Hepatocyte (in vitro differentiated cells): ENCODE measurements at regions not wholly inside any gene's neighbourhood (a gene's known extent, or its start where the extent isn't known, plus 50 kb on each side); places are given as distances from the start of the nearest gene placed in this dataset.

Source experiments
- DNase-seq: peaks from one replicate; pipeline ENCODE4 v3.0.0-alpha.2; 2016; ENCODE audit warnings: low spot score
- H2AFZ ChIP-seq: fragments of 200-600 bp; sonication (generic); 2 replicates; pipeline ENCODE4 v1.6.0; 2016; ENCODE audit warnings: antibody characterized with exemption, mild to moderate bottlenecking
- H3K27ac ChIP-seq: fragments of 200-600 bp; sonication (generic); 2 replicates; pipeline ENCODE4 v1.5.1; 2016; ENCODE audit warnings: mild to moderate bottlenecking
- H3K27me3 ChIP-seq: fragments of 200-600 bp; sonication (generic); 2 replicates; pipeline ENCODE4 v1.6.1; 2016
- H3K36me3 ChIP-seq: fragments of 200-600 bp; sonication (generic); replicated peaks from 2 replicates; pipeline ENCODE4 v1.5.1; 2016; ENCODE audit warnings: low read depth; ENCODE audit not compliant: insufficient read depth
- H3K4me1 ChIP-seq: fragments of 200-600 bp; sonication (generic); 2 replicates; pipeline ENCODE4 v1.5.1; 2016; ENCODE audit warnings: mild to moderate bottlenecking, moderate library complexity; ENCODE audit not compliant: insufficient read depth
- H3K4me2 ChIP-seq: fragments of 200-600 bp; sonication (generic); 2 replicates; pipeline ENCODE4 v1.6.0; 2016
- H3K4me3 ChIP-seq: fragments of 200-600 bp; sonication (generic); 2 replicates; pipeline ENCODE4 v1.5.1; 2016; ENCODE audit warnings: mild to moderate bottlenecking
- H3K79me2 ChIP-seq: fragments of 200-600 bp; sonication (generic); 2 replicates; pipeline ENCODE4 v1.6.0; 2017; ENCODE audit warnings: mild to moderate bottlenecking
- H3K9me2 ChIP-seq: fragments of 200-600 bp; sonication (generic); replicated peaks from 2 replicates; pipeline ENCODE4 v1.6.0; 2017; ENCODE audit warnings: mild to moderate bottlenecking; ENCODE audit not compliant: insufficient read depth
- H3K9me3 ChIP-seq: fragments of 200-600 bp; sonication (generic); 2 replicates; pipeline ENCODE4 v1.5.1; 2016; ENCODE audit warnings: low read depth, mild to moderate bottlenecking
- H4K20me1 ChIP-seq: fragments of 200-600 bp; sonication (generic); 2 replicates; pipeline ENCODE4 v1.6.0; 2016; ENCODE audit warnings: mild to moderate bottlenecking; ENCODE audit not compliant: insufficient read depth, poor library complexity, severe bottlenecking
- CTCF ChIP-seq: fragments of 200-600 bp; sonication (generic); IDR thresholded peaks from 2 replicates; pipeline ENCODE4 v1.5.1; 2016; ENCODE audit warnings: antibody characterized with exemption, mild to moderate bottlenecking; ENCODE audit not compliant: poor library complexity
- EZH2 ChIP-seq: fragments of 200-600 bp; sonication (generic); IDR thresholded peaks from 2 replicates; pipeline ENCODE4 v1.6.1; 2016; ENCODE audit warnings: antibody characterized with exemption, mild to moderate bottlenecking, borderline replicate concordance
- EZH2phosphoT487 ChIP-seq: fragments of 200-600 bp; sonication (generic); IDR thresholded peaks from one replicate; pipeline ENCODE4 v1.6.1; 2018; ENCODE audit warnings: antibody characterized with exemption, mild to moderate bottlenecking, low read depth, moderate library complexity; ENCODE audit not compliant: unreplicated experiment, severe bottlenecking
- WGBS: methylation state at CpG from one replicate; pipeline ENCODE4 v1.1.6; 2016; ENCODE audit warnings: low lambda C conversion rate; ENCODE audit errors: missing lambda C conversion rate; 5-methylcytosine and 5-hydroxymethylcytosine counted together

GRCh38 chr22:47421846-47422245 lies 659.4 kb downstream of the TBC1D22A start:
- no peak for TF ChIP-seq EZH2
- no peak for TF ChIP-seq CTCF
- TF ChIP-seq EZH2phosphoT487 = no peak
- H3K9me3 ChIP-seq = no peaks in the 10 kb centered on the region
- H3K4me2 ChIP-seq = no peak overlapping the region
- H3K4me1 ChIP-seq = no peaks in the 10 kb centered on the region
- no peaks in the 10 kb centered on the region for H4K20me1 ChIP-seq
- no peak overlapping the region for H2AFZ ChIP-seq
- H3K36me3 ChIP-seq = no peaks in the 10 kb centered on the region
- H3K79me2 ChIP-seq = no peaks in the 10 kb centered on the region
- H3K27me3 ChIP-seq = no peaks in the 10 kb centered on the region
- H3K27ac ChIP-seq = no peak overlapping the region
- 83% methylated on average over 9 of the region's 9 CpGs for WGBS
- DNase-seq = no peak
- no peak overlapping the region for H3K4me3 ChIP-seq
- no peaks in the 10 kb centered on the region for H3K9me2 ChIP-seq

- 69% methylated on average over 3 of the region's 3 CpGs for WGBS
- Histone ChIP-seq H3K9me3 (no peaks in the 10 kb centered on the region), H3K4me3 (no peak overlapping the region), H3K4me1 (no peaks in the 10 kb centered on the region), H2AFZ (no peak overlapping the region), H3K27me3 (no peaks in the 10 kb centered on the region), H3K27ac (no peak overlapping the region), H3K4me2 (no peak overlapping the region), H3K36me3 (no peaks in the 10 kb centered on the region), H3K79me2 (no peaks in the 10 kb centered on the region), H4K20me1 (no peaks in the 10 kb centered on the region), H3K9me2 (no peaks in the 10 kb centered on the region)
- no peak for TF ChIP-seq CTCF
- no peak for TF ChIP-seq EZH2
- DNase-seq = no peak
Observed at GRCh38 chr22:47420211-47420610, 657.8 kb downstream of the TBC1D22A start.

- Histone ChIP-seq H3K4me2 (no peak overlapping the region), H3K27ac (no peak overlapping the region), H3K79me2 (no peaks in the 10 kb centered on the region), H3K9me3 (no peaks in the 10 kb centered on the region), H4K20me1 (no peaks in the 10 kb centered on the region), H3K4me3 (no peak overlapping the region), H3K9me2 (no peaks in the 10 kb centered on the region), H2AFZ (no peak overlapping the region), H3K36me3 (no peaks in the 10 kb centered on the region), H3K4me1 (no peaks in the 10 kb centered on the region), H3K27me3 (no peaks in the 10 kb centered on the region)
- no peak for DNase-seq
- TF ChIP-seq EZH2 (no peak), CTCF (no peak), EZH2phosphoT487 (no peak)
- WGBS = 66% methylated on average over 4 of the region's 4 CpGs
Observed at GRCh38 chr22:47419239-47419638, 656.8 kb downstream of the TBC1D22A start.

- TF ChIP-seq CTCF (no peak), EZH2phosphoT487 (no peak), EZH2 (no peak)
- H3K79me2 ChIP-seq = no peaks in the 10 kb centered on the region
- no peak overlapping the region for H2AFZ ChIP-seq
- no peaks in the 10 kb centered on the region for H4K20me1 ChIP-seq
- H3K9me3 ChIP-seq = no peaks in the 10 kb centered on the region
- H3K4me1 ChIP-seq = no peaks in the 10 kb centered on the region
- WGBS = 47% methylated on average over 2 of the region's 2 CpGs
- H3K4me2 ChIP-seq = no peak overlapping the region
- H3K4me3 ChIP-seq = no peak overlapping the region
- DNase-seq = no peak
- H3K27me3 ChIP-seq = no peaks in the 10 kb centered on the region
- no peaks in the 10 kb centered on the region for H3K9me2 ChIP-seq
- no peak overlapping the region for H3K27ac ChIP-seq
- H3K36me3 ChIP-seq = no peaks in the 10 kb centered on the region
Observed at GRCh38 chr22:47417699-47418098, 655.2 kb downstream of the TBC1D22A start.
